GM23248 (cell line): ENCODE measurements at regions not wholly inside any gene's neighbourhood (a gene's known extent, or its start where the extent isn't known, plus 50 kb on each side); places are given as distances from the start of the nearest gene placed in this dataset.

Experiments used
- DNase-seq: peaks from one replicate; pipeline ENCODE4 v3.0.0-alpha.2; 2015
- H2AFZ ChIP-seq: fragments of 200-600 bp; sonication (generic); 2 replicates; pipeline ENCODE4 v1.6.1; 2016; ENCODE audit warnings: antibody characterized with exemption
- H3F3A ChIP-seq: fragments of 200-600 bp; sonication (generic); 2 replicates; pipeline ENCODE4 v1.6.1; 2016; ENCODE audit warnings: mild to moderate bottlenecking, antibody characterized with exemption, mixed run types; ENCODE audit not compliant: insufficient read depth
- H3K27ac ChIP-seq: fragments of 200-600 bp; sonication (generic); 2 replicates; pipeline ENCODE4 v1.5.1; 2016; ENCODE audit warnings: mild to moderate bottlenecking
- H3K27me3 ChIP-seq: fragments of 200-600 bp; sonication (generic); replicated peaks from 2 replicates; pipeline ENCODE4 v1.6.1; 2016; ENCODE audit warnings: mild to moderate bottlenecking; ENCODE audit not compliant: insufficient read depth
- H3K36me3 ChIP-seq: fragments of 200-600 bp; sonication (generic); 2 replicates; pipeline ENCODE4 v1.6.1; 2016; ENCODE audit warnings: low read depth, mild to moderate bottlenecking
- H3K4me1 ChIP-seq: fragments of 200-600 bp; sonication (generic); 2 replicates; pipeline ENCODE4 v1.6.1; 2016; ENCODE audit warnings: mild to moderate bottlenecking; ENCODE audit not compliant: insufficient read depth
- H3K4me2 ChIP-seq: fragments of 200-600 bp; sonication (generic); one replicate; pipeline ENCODE4 v1.6.1; 2016; ENCODE audit warnings: mild to moderate bottlenecking; ENCODE audit not compliant: unreplicated experiment
- H3K4me3 ChIP-seq: fragments of 200-600 bp; sonication (generic); 2 replicates; pipeline ENCODE4 v1.5.1; 2016; ENCODE audit warnings: mild to moderate bottlenecking
- H3K79me2 ChIP-seq: fragments of 200-600 bp; sonication (generic); 2 replicates; pipeline ENCODE4 v1.6.1; 2016; ENCODE audit warnings: mild to moderate bottlenecking; ENCODE audit not compliant: insufficient read depth
- H3K9ac ChIP-seq: fragments of 200-600 bp; sonication (generic); 2 replicates; pipeline ENCODE4 v1.6.1; 2016; ENCODE audit warnings: mild to moderate bottlenecking
- H3K9me2 ChIP-seq: fragments of 200-600 bp; sonication (generic); 2 replicates; pipeline ENCODE4 v1.6.1; 2016; ENCODE audit warnings: mixed run types, mild to moderate bottlenecking, moderate library complexity; ENCODE audit not compliant: insufficient read depth
- H3K9me3 ChIP-seq: fragments of 200-600 bp; sonication (generic); one replicate; pipeline ENCODE4 v1.6.1; 2017; ENCODE audit warnings: low read depth
- H4K20me1 ChIP-seq: fragments of 200-600 bp; sonication (generic); 2 replicates; pipeline ENCODE4 v1.6.0; 2016; ENCODE audit not compliant: insufficient read depth
- EZH2 ChIP-seq: fragments of 200-600 bp; sonication (generic); IDR thresholded peaks from 2 replicates; pipeline ENCODE4 v1.6.1; 2018; ENCODE audit warnings: antibody characterized with exemption, mild to moderate bottlenecking; ENCODE audit not compliant: insufficient read depth, poor library complexity, severe bottlenecking
- EZH2phosphoT487 ChIP-seq: fragments of 200-600 bp; sonication (generic); IDR thresholded peaks from 2 replicates; pipeline ENCODE4 v1.6.1; 2018; ENCODE audit warnings: antibody characterized with exemption, moderate library complexity, mild to moderate bottlenecking, low read depth; ENCODE audit not compliant: insufficient read depth
- WGBS, 2 experiments: methylation state at CpG; one replicate each; pipeline ENCODE4 v1.1.6; 2015 to 2017; ENCODE audit warnings: low lambda C conversion rate in 2 of 2, low coverage in 1 of 2; ENCODE audit errors: missing lambda C conversion rate in 2 of 2; 5-methylcytosine and 5-hydroxymethylcytosine counted together
- in situ Hi-C: fragments of 300-500 bp; cut with MboI; formaldehyde crosslinking; loops from 2 replicates; pipeline ENCODE4 v1.15.0; 2020

GRCh38 chr18:55069497-55069896, 110.2 kb upstream of the CCDC68 start:
- H3K4me2 ChIP-seq: no peak overlapping the region
- H3K36me3 ChIP-seq: no peaks in the 10 kb centered on the region
- H3K4me1 ChIP-seq: no peaks in the 10 kb centered on the region
- no peaks in the 10 kb centered on the region for H3K9me3 ChIP-seq
- no peaks in the 10 kb centered on the region for H3F3A ChIP-seq
- no peaks in the 10 kb centered on the region for H3K79me2 ChIP-seq
- WGBS, 2 experiments: 57 to 62% methylated on average over 6 of the region's 6 CpGs
- H2AFZ ChIP-seq: no peak overlapping the region
- peaks cover 9% of the 10 kb centered on the region; the same call in 1 of the 2 replicates for H3K27me3 ChIP-seq
- DNase-seq: no peak
- no peak overlapping the region for H3K9ac ChIP-seq
- TF ChIP-seq EZH2: no peak
- TF ChIP-seq EZH2phosphoT487: no peak
- no peaks in the 10 kb centered on the region for H4K20me1 ChIP-seq
- no peak overlapping the region for H3K27ac ChIP-seq
- H3K9me2 ChIP-seq: no peaks in the 10 kb centered on the region
- no peak overlapping the region for H3K4me3 ChIP-seq
- in situ Hi-C loops: no loop called here

GRCh38 chr18:55064760-55065159, 105.5 kb upstream of the CCDC68 start:
- 65 to 74% methylated on average over 5 of the region's 5 CpGs for WGBS, 2 experiments
- no peak overlapping the region for H3K4me2 ChIP-seq
- no peak for DNase-seq
- in situ Hi-C loops: no loop called here
- H3K27ac ChIP-seq: no peak overlapping the region
- H3K9ac ChIP-seq: no peak overlapping the region
- no peaks in the 10 kb centered on the region for H3K9me2 ChIP-seq
- H3K9me3 ChIP-seq: no peaks in the 10 kb centered on the region
- H3K27me3 ChIP-seq: no peaks in the 10 kb centered on the region
- H2AFZ ChIP-seq: no peak overlapping the region
- H4K20me1 ChIP-seq: no peaks in the 10 kb centered on the region
- no peaks in the 10 kb centered on the region for H3K4me1 ChIP-seq
- no peaks in the 10 kb centered on the region for H3K79me2 ChIP-seq
- TF ChIP-seq EZH2phosphoT487 (no peak), EZH2 (no peak)
- H3K36me3 ChIP-seq: no peaks in the 10 kb centered on the region
- H3F3A ChIP-seq: no peaks in the 10 kb centered on the region
- no peak overlapping the region for H3K4me3 ChIP-seq

GRCh38 chr18:55064073-55064472, 104.8 kb upstream of the CCDC68 start:
- Histone ChIP-seq H3K9ac (no peak overlapping the region), H3K9me2 (no peaks in the 10 kb centered on the region), H3K36me3 (no peaks in the 10 kb centered on the region), H3K79me2 (no peaks in the 10 kb centered on the region), H2AFZ (no peak overlapping the region), H3K4me2 (no peak overlapping the region), H4K20me1 (no peaks in the 10 kb centered on the region), H3F3A (no peaks in the 10 kb centered on the region), H3K27ac (no peak overlapping the region), H3K4me1 (no peaks in the 10 kb centered on the region), H3K27me3 (no peaks in the 10 kb centered on the region), H3K9me3 (no peaks in the 10 kb centered on the region), H3K4me3 (no peak overlapping the region)
- in situ Hi-C loops: no loop called here
- WGBS, 2 experiments: 64 to 69% methylated on average over 4 of the region's 4 CpGs
- TF ChIP-seq EZH2phosphoT487: no peak
- no peak for TF ChIP-seq EZH2
- DNase-seq: no peak

GRCh38 chr18:55054021-55054990, 95.0 kb upstream of the CCDC68 start:
- H3K9ac ChIP-seq: peak overlapping the region; percentile 69
- H4K20me1 ChIP-seq: no peaks in the 10 kb centered on the region
- H2AFZ ChIP-seq: peak overlapping the region; percentile 96
- H3K27me3 ChIP-seq: no peaks in the 10 kb centered on the region
- no peaks in the 10 kb centered on the region for H3K9me2 ChIP-seq
- in situ Hi-C loops: no loop called here
- H3K4me2 ChIP-seq: peak overlapping the region; percentile 93
- peak overlapping the region; percentile 64 for H3K27ac ChIP-seq
- no peaks in the 10 kb centered on the region for H3K36me3 ChIP-seq
- DNase-seq: peak; percentile 77
- peak overlapping the region; percentile 72 for H3K4me3 ChIP-seq
- TF ChIP-seq EZH2phosphoT487: no peak
- no peak for TF ChIP-seq EZH2
- H3K4me1 ChIP-seq: peaks cover 20% of the 10 kb centered on the region
- WGBS, 2 experiments: 3% methylated on average over 24 of the region's 24 CpGs
- H3K79me2 ChIP-seq: no peaks in the 10 kb centered on the region
- H3F3A ChIP-seq: peaks cover 12% of the 10 kb centered on the region; the same call in 1 of the 2 replicates
- no peaks in the 10 kb centered on the region for H3K9me3 ChIP-seq

- no peaks in the 10 kb centered on the region for H3K36me3 ChIP-seq
- no peak overlapping the region for H3K9ac ChIP-seq
- no peaks in the 10 kb centered on the region for H3K9me2 ChIP-seq
- H3K27ac ChIP-seq: no peak overlapping the region
- no peaks in the 10 kb centered on the region for H3K9me3 ChIP-seq
- H2AFZ ChIP-seq: no peak overlapping the region
- TF ChIP-seq EZH2: no peak
- no peak for TF ChIP-seq EZH2phosphoT487
- no peak overlapping the region for H3K4me2 ChIP-seq
- H4K20me1 ChIP-seq: no peaks in the 10 kb centered on the region
- peak; percentile 83 for DNase-seq
- H3K27me3 ChIP-seq: no peaks in the 10 kb centered on the region
- WGBS, 2 experiments: 9 to 11% methylated on average over 3 of the region's 3 CpGs
- H3K4me3 ChIP-seq: no peak overlapping the region
- peaks cover 25% of the 10 kb centered on the region for H3K4me1 ChIP-seq
- peaks cover 8% of the 10 kb centered on the region for H3F3A ChIP-seq
- H3K79me2 ChIP-seq: no peaks in the 10 kb centered on the region
- in situ Hi-C loops: no loop called here
Observed at GRCh38 chr18:55048892-55049291, 89.6 kb upstream of the CCDC68 start.
